ENCODE measurements at regions not wholly inside any gene's neighbourhood (a gene's known extent, or its start where the extent isn't known, plus 50 kb on each side); places are given as distances from the start of the nearest gene placed in this dataset.

- no peaks in the 10 kb centered on the region for H3K36me3 ChIP-seq
These were observed 110.7 kb upstream of the GZMB start for GRCh38 chr14:24744641-24745040.

GRCh38 chr14:24741871-24742270 is 107.9 kb upstream of the GZMB start:
- no peak overlapping the region for H3K27ac ChIP-seq
- no peaks in the 10 kb centered on the region for H3K36me3 ChIP-seq
- H3K27me3 ChIP-seq, result peaks cover 3% of the 10 kb centered on the region
- TF ChIP-seq CTCF (IDR thresholded peaks at IDR 0.05), result no peak
- H3K4me1 ChIP-seq (ENCODE audit: control insufficient read depth in 1 of 2, insufficient read depth in 1 of 2, low read depth in 1 of 2, low read length in 1 of 2), result no peaks in the 10 kb centered on the region
- H3K4me3 ChIP-seq (ENCODE audit: low read depth in 1 of 2, low read length in 1 of 2), result no peak overlapping the region
- no peaks in the 10 kb centered on the region for H3K9me3 ChIP-seq

More at GRCh38 chr14:24744641-24745040, 110.7 kb upstream of the GZMB start:
- no peak overlapping the region for H3K27ac ChIP-seq
- H3K4me3 ChIP-seq (ENCODE audit: low read depth in 1 of 2, low read length in 1 of 2), result no peak overlapping the region
- no peaks in the 10 kb centered on the region for H3K4me1 ChIP-seq (ENCODE audit: control insufficient read depth in 1 of 2, insufficient read depth in 1 of 2, low read depth in 1 of 2, low read length in 1 of 2)
- H3K27me3 ChIP-seq, result no peaks in the 10 kb centered on the region
- no peak for TF ChIP-seq CTCF (IDR thresholded peaks at IDR 0.05)
- H3K9me3 ChIP-seq, result no peaks in the 10 kb centered on the region

DNA sequence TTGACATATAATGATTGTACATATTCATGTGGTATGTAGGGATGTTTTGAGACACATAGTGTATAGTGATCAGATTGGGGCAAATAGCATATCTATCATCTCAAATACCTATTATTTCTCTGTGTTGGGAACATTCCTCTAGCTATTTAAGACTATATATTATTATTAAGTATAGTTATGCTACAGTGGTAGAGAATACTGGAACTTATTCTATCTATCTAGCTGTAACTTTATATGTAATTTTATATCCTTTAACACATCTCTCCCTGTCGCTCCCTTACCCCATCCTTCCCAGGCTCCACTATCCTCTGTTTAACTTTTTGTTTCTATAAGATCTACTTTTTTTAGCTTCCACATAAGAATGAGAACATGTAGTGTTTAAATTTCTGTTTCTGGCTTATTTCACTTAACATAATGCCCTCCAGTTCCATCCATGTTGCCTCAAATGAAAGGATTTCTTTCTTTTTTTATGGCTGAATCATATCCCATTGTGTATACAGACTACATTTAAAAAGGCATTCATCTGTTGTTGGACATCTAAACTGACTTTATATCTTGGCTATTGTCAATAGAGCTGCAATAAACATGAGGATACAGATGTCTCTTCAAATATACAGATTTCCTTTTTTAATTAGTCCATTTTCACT is 102.1 kb upstream of the GZMB start:
- Histone ChIP-seq H3K9me3 (no peaks in the 10 kb centered on the region), H3K27ac (no peak overlapping the region), H3K4me3 (ENCODE audit: low read depth in 1 of 2, low read length in 1 of 2) (no peak overlapping the region), H3K36me3 (no peaks in the 10 kb centered on the region), H3K4me1 (ENCODE audit: control insufficient read depth in 1 of 2, insufficient read depth in 1 of 2, low read depth in 1 of 2, low read length in 1 of 2) (no peaks in the 10 kb centered on the region), H3K27me3 (peaks cover 4% of the 10 kb centered on the region)
- no peak for TF ChIP-seq CTCF (IDR thresholded peaks at IDR 0.05)

DNA sequence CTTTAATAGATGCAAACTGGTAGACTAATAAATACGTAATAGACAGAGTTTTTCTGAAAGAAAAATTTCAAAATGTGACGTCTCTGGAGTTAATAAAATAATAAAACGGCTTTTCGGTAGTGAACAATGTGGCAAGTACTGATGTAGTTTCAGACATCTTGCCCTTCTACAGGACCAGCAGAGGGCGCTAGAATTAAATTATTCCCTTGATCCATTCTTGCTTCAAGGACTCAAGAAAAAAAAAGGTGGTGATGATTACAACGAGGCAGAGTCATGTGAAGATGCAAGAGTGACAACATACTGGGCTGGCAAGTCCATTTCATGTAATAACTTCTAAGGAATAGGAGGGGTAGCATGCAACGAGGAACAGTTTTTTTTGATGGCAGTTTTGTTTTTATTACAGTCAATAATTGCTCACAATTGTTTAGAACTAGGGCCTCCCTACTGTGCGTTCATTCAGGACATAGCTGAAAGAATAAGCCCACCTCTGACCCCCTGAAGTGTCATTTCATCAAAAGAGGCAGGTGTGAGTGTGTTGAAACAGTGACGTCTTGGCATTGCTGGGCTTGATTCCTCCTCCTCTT is 101.0 kb upstream of the GZMB start:
- peaks cover 11% of the 10 kb centered on the region for H3K27me3 ChIP-seq
- no peaks in the 10 kb centered on the region for H3K36me3 ChIP-seq
- H3K4me3 ChIP-seq (ENCODE audit: low read depth in 1 of 2, low read length in 1 of 2), result no peak overlapping the region
- no peaks in the 10 kb centered on the region for H3K4me1 ChIP-seq (ENCODE audit: control insufficient read depth in 1 of 2, insufficient read depth in 1 of 2, low read depth in 1 of 2, low read length in 1 of 2)
- TF ChIP-seq CTCF (IDR thresholded peaks at IDR 0.05), result no peak
- H3K27ac ChIP-seq, result no peak overlapping the region
- no peaks in the 10 kb centered on the region for H3K9me3 ChIP-seq

DNA sequence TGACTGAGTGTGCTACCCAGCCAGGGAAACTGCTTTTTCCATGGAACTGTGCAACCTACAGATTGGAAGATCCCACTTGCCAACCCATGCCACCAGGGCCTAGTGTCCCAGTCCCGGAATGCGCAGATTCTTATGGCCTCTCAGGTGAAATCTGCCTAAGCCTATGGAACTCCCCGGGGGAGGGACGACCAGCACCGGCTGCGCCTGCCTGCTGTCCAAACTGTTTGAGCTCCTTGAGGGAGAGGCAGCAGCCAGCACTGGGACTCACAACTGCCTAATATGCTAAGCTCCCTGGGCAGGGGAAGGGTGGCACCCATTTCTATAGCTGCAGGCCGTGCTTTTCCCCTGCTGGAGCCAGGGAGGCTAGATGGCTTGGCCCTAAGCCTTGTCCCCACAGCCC is 92.5 kb upstream of the GZMB start:
- Histone ChIP-seq H3K4me1 (ENCODE audit: control insufficient read depth in 1 of 2, insufficient read depth in 1 of 2, low read depth in 1 of 2, low read length in 1 of 2) (no peaks in the 10 kb centered on the region), H3K27ac (no peak overlapping the region), H3K9me3 (no peaks in the 10 kb centered on the region), H3K27me3 (peaks cover 51% of the 10 kb centered on the region), H3K36me3 (no peaks in the 10 kb centered on the region), H3K4me3 (ENCODE audit: low read depth in 1 of 2, low read length in 1 of 2) (no peak overlapping the region)
- TF ChIP-seq CTCF (IDR thresholded peaks at IDR 0.05), result no peak

All from neutrophil (primary cell).